Astrocyte of the hippocampus (primary cell): ENCODE measurements at regions not wholly inside any gene's neighbourhood (a gene's known extent, or its start where the extent isn't known, plus 50 kb on each side); places are given as distances from the start of the nearest gene placed in this dataset.

Experiments
- DNase-seq: peaks from one replicate; pipeline ENCODE4 v3.0.0; 2011; ENCODE audit warnings: low read depth, low spot score

GRCh38 chr20:17014756-17015366, 212.0 kb upstream of the PCSK2 start:
- DNase-seq, result no peak

GRCh38 chr20:17017232-17017631, 209.6 kb upstream of the PCSK2 start:
- no peak for DNase-seq

- DNase-seq, result no peak
These were observed 205.4 kb upstream of the PCSK2 start for GRCh38 chr20:17021481-17021880.

GRCh38 chr20:17023036-17023435, 203.8 kb upstream of the PCSK2 start:
- DNase-seq, result no peak

- peak; percentile 48 for DNase-seq
These were observed 203.0 kb upstream of the PCSK2 start for GRCh38 chr20:17023806-17024205.

- peak; percentile 84 for DNase-seq
These were observed 202.2 kb upstream of the PCSK2 start for GRCh38 chr20:17024513-17025119.

- no peak for DNase-seq
These were observed 200.5 kb upstream of the PCSK2 start for GRCh38 chr20:17026346-17026745.

GRCh38 chr20:17029698-17030097, 197.1 kb upstream of the PCSK2 start:
- DNase-seq, result no peak

- DNase-seq, result peak; percentile 6
These were observed 190.3 kb upstream of the PCSK2 start for GRCh38 chr20:17036541-17036940.

GRCh38 chr20:17042122-17042521, 184.7 kb upstream of the PCSK2 start:
- no peak for DNase-seq

GRCh38 chr20:17043323-17043722, 183.5 kb upstream of the PCSK2 start:
- no peak for DNase-seq

- no peak for DNase-seq
These were observed 181.9 kb upstream of the PCSK2 start for GRCh38 chr20:17044891-17045290.

GRCh38 chr20:17059465-17059864, 167.4 kb upstream of the PCSK2 start:
- DNase-seq, result peak; percentile 7

GRCh38 chr20:17061715-17062114, 165.1 kb upstream of the PCSK2 start:
- no peak for DNase-seq

- no peak for DNase-seq
These were observed 164.1 kb upstream of the PCSK2 start for GRCh38 chr20:17062712-17063111.

- DNase-seq, result no peak
These were observed 159.9 kb upstream of the PCSK2 start for GRCh38 chr20:17066902-17067301.

GRCh38 chr20:17068084-17068711, 158.6 kb upstream of the PCSK2 start:
- DNase-seq, result no peak

- DNase-seq, result no peak
These were observed 149.8 kb upstream of the PCSK2 start for GRCh38 chr20:17077030-17077429.

GRCh38 chr20:17083738-17084137, 143.1 kb upstream of the PCSK2 start:
- DNase-seq, result peak; percentile 23

- DNase-seq, result no peak
These were observed 141.9 kb upstream of the PCSK2 start for GRCh38 chr20:17084909-17085308.

GRCh38 chr20:17093782-17094181, 133.1 kb upstream of the PCSK2 start:
- no peak for DNase-seq

GRCh38 chr20:17097603-17098002, 129.2 kb upstream of the PCSK2 start:
- no peak for DNase-seq

GRCh38 chr20:17100506-17100905, 126.3 kb upstream of the PCSK2 start:
- no peak for DNase-seq
